SK-N-SH (cell line): ENCODE measurements at regions not wholly inside any gene's neighbourhood (a gene's known extent, or its start where the extent isn't known, plus 50 kb on each side); places are given as distances from the start of the nearest gene placed in this dataset.

Experiments used
- RAD21 ChIP-seq: IDR thresholded peaks from 2 replicates; pipeline ENCODE4 v1.6.1; 2012; ENCODE audit warnings: mild to moderate bottlenecking, low read length
- TAF1 ChIP-seq: IDR thresholded peaks from 2 replicates; pipeline ENCODE4 v1.6.1; 2012; ENCODE audit warnings: low read depth, mild to moderate bottlenecking, low read length, moderate library complexity, borderline replicate concordance
- TF ChIP-seq, protein P1 (sequence below): fragments of 200-600 bp; sonication (generic); IDR thresholded peaks from 2 replicates; pipeline ENCODE4 v1.6.1; 2017; ENCODE audit warnings: antibody characterized with exemption, mild to moderate bottlenecking, moderate library complexity

DNA sequence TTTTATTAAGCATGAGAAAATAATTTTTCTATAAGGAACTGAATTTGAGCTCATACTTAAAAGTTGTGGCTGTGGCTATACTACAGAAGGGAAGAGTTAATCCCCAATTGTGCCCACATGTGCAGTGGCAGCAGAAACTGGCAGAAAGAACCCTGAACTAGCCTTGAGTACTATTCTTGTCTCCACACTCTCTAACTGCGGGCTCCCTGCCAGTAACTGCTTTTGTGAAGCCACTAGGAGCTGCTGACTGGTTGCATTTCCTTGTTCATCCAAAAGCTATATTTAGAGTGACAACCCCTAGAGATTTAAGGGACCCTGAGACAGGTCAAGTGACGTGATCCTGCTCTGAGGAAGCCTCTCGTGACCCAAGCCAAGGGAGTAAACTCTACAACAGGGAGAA, 238.6 kb downstream of the ELAVL2 start:
- TF ChIP-seq RAD21 (no peak), TAF1 (no peak)
- TF ChIP-seq, protein P1, sequence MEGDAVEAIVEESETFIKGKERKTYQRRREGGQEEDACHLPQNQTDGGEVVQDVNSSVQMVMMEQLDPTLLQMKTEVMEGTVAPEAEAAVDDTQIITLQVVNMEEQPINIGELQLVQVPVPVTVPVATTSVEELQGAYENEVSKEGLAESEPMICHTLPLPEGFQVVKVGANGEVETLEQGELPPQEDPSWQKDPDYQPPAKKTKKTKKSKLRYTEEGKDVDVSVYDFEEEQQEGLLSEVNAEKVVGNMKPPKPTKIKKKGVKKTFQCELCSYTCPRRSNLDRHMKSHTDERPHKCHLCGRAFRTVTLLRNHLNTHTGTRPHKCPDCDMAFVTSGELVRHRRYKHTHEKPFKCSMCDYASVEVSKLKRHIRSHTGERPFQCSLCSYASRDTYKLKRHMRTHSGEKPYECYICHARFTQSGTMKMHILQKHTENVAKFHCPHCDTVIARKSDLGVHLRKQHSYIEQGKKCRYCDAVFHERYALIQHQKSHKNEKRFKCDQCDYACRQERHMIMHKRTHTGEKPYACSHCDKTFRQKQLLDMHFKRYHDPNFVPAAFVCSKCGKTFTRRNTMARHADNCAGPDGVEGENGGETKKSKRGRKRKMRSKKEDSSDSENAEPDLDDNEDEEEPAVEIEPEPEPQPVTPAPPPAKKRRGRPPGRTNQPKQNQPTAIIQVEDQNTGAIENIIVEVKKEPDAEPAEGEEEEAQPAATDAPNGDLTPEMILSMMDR = no peak
